ENCODE measurements at regions not wholly inside any gene's neighbourhood (a gene's known extent, or its start where the extent isn't known, plus 50 kb on each side); places are given as distances from the start of the nearest gene placed in this dataset.

- TF ChIP-seq, protein P1, sequence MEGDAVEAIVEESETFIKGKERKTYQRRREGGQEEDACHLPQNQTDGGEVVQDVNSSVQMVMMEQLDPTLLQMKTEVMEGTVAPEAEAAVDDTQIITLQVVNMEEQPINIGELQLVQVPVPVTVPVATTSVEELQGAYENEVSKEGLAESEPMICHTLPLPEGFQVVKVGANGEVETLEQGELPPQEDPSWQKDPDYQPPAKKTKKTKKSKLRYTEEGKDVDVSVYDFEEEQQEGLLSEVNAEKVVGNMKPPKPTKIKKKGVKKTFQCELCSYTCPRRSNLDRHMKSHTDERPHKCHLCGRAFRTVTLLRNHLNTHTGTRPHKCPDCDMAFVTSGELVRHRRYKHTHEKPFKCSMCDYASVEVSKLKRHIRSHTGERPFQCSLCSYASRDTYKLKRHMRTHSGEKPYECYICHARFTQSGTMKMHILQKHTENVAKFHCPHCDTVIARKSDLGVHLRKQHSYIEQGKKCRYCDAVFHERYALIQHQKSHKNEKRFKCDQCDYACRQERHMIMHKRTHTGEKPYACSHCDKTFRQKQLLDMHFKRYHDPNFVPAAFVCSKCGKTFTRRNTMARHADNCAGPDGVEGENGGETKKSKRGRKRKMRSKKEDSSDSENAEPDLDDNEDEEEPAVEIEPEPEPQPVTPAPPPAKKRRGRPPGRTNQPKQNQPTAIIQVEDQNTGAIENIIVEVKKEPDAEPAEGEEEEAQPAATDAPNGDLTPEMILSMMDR (IDR thresholded peaks at IDR 0.05) = no peak
- Histone ChIP-seq H3K36me3 (no peaks in the 10 kb centered on the region), H3K9me3 (peaks cover 0 to 3% (median 0%) of the 10 kb centered on the region in 11 donors), H3K4me3 (no peak overlapping the region), H3K27ac (no peak overlapping the region), H3K4me1 (peaks cover 0 to 11% (median 0%) of the 10 kb centered on the region in 9 donors), H3K27me3 (no peaks in the 10 kb centered on the region)
- ATAC-seq (no peak), DNase-seq (no peak)
- intact Hi-C loops (cut with DNase I) = no loop called here
- WGBS, 2 donors = 90 to 95% methylated on average over 3 of the region's 3 CpGs
Observed at GRCh38 chr11:103542851-103543250, 433.6 kb downstream of the DYNC2H1 start.

GRCh38 chr11:103543456-103543855 is 434.2 kb downstream of the DYNC2H1 start:
- H3K36me3 ChIP-seq = no peaks in the 10 kb centered on the region
- TF ChIP-seq, protein P1 (IDR thresholded peaks at IDR 0.05) = no peak
- ATAC-seq = no peak
- no peak for DNase-seq
- no peaks in the 10 kb centered on the region for H3K27me3 ChIP-seq
- 84 to 90% methylated on average over 5 of the region's 5 CpGs for WGBS, 2 donors
- intact Hi-C loops (cut with DNase I) = no loop called here
- H3K4me1 ChIP-seq = peaks cover 0 to 11% (median 0%) of the 10 kb centered on the region in 9 donors
- H3K4me3 ChIP-seq = no peak overlapping the region
- peaks cover 0 to 3% (median 0%) of the 10 kb centered on the region in 11 donors for H3K9me3 ChIP-seq
- no peak overlapping the region for H3K27ac ChIP-seq

DNA sequence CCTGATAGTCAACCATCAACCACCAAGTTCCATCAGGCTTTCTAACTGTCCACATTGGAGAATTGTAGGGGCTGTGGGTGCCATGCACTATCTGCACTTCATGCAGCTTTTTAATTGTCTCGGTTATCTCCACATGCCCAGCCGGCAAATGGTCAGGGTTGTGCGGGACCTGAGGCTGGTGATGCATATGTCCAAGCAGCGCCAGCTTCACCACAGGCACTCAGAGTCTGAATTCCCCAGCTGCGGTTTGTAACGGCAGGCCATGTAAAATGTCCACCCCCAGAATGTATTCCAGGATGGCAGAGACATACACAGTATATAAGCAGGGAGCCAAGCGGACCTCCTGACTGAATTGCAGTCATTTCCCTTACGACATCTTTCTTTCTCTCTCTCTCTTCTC is 435.6 kb downstream of the DYNC2H1 start:
- Histone ChIP-seq H3K27me3 (no peaks in the 10 kb centered on the region), H3K4me3 (no peak overlapping the region), H3K4me1 (peaks cover 0 to 11% (median 0%) of the 10 kb centered on the region in 9 donors), H3K27ac (no peak overlapping the region), H3K9me3 (peaks cover 0 to 3% (median 0%) of the 10 kb centered on the region in 11 donors), H3K36me3 (no peaks in the 10 kb centered on the region)
- intact Hi-C loops (cut with DNase I) = no loop called here
- WGBS, 2 donors = 87 to 94% methylated on average over 8 of the region's 8 CpGs
- DNase-seq (no peak), ATAC-seq (no peak)
- TF ChIP-seq, protein P1 (IDR thresholded peaks at IDR 0.05) = no peak

DNA sequence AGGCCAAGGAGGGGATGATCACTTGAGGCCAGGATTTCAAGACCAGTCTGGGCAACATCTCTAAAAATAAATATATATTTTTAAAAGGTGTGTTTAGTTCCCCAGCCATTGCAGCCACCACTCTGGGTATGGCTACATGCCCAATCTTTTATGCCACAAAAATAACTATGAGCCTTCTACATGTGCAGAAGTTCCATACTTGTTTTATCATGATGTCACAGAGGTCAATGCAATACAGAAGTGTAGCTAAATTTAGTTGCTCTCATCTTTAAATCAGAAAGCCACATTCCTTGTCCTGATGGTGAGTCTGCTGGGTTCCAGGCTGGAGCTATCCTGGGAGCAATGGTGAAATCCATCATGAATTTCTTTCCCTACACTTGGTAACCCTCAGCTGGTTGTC is 436.3 kb downstream of the DYNC2H1 start:
- TF ChIP-seq, protein P1 (IDR thresholded peaks at IDR 0.05) = no peak
- Histone ChIP-seq H3K27ac (peak overlapping the region in 2 of 10 donors; percentile 11 to 31), H3K4me3 (no peak overlapping the region), H3K36me3 (no peaks in the 10 kb centered on the region), H3K27me3 (no peaks in the 10 kb centered on the region), H3K9me3 (peaks cover 0 to 3% (median 0%) of the 10 kb centered on the region in 11 donors), H3K4me1 (peaks cover 0 to 11% (median 0%) of the 10 kb centered on the region in 9 donors)
- no peak for DNase-seq
- ATAC-seq = peak in 6 of 8 donors; percentile 40 to 80 (median 54)
- intact Hi-C loops (cut with DNase I) = no loop called here
